Hepatocyte (in vitro differentiated cells): ENCODE measurements at regions not wholly inside any gene's neighbourhood (a gene's known extent, or its start where the extent isn't known, plus 50 kb on each side); places are given as distances from the start of the nearest gene placed in this dataset.

ENCODE experiments used
- EZH2 ChIP-seq: fragments of 200-600 bp; sonication (generic); IDR thresholded peaks from 2 replicates; pipeline ENCODE4 v1.6.1; 2016; ENCODE audit warnings: antibody characterized with exemption, mild to moderate bottlenecking, borderline replicate concordance
- TF ChIP-seq, protein P1 (sequence below): fragments of 200-600 bp; sonication (generic); IDR thresholded peaks from 2 replicates; pipeline ENCODE4 v1.5.1; 2016; ENCODE audit warnings: antibody characterized with exemption, mild to moderate bottlenecking; ENCODE audit not compliant: poor library complexity

DNA sequence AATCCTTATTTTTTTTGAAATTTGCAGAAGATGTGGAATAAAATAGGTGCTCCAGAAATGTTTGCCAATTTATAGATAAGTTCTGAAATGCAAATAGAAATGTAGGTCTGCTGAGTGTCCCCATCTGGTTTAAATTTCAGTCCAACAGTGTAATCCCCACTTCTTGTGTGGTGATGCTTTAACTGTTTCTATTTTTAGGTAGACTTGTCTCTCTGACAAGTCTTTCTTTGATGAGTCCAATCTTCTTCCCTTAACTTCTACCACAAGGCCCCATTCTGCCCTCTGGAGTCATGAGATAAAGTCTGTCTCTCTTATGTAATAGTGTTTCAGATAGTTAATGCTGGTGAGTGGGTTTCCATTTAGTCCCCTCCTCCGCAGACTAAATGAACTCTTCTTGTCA lies 390.4 kb downstream of the RFC3 start:
- TF ChIP-seq, protein P1, sequence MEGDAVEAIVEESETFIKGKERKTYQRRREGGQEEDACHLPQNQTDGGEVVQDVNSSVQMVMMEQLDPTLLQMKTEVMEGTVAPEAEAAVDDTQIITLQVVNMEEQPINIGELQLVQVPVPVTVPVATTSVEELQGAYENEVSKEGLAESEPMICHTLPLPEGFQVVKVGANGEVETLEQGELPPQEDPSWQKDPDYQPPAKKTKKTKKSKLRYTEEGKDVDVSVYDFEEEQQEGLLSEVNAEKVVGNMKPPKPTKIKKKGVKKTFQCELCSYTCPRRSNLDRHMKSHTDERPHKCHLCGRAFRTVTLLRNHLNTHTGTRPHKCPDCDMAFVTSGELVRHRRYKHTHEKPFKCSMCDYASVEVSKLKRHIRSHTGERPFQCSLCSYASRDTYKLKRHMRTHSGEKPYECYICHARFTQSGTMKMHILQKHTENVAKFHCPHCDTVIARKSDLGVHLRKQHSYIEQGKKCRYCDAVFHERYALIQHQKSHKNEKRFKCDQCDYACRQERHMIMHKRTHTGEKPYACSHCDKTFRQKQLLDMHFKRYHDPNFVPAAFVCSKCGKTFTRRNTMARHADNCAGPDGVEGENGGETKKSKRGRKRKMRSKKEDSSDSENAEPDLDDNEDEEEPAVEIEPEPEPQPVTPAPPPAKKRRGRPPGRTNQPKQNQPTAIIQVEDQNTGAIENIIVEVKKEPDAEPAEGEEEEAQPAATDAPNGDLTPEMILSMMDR: no peak
- TF ChIP-seq EZH2: no peak
